ENCODE measurements at regions not wholly inside any gene's neighbourhood (a gene's known extent, or its start where the extent isn't known, plus 50 kb on each side); places are given as distances from the start of the nearest gene placed in this dataset.
"Not testable (repeated sequence)": the region's sequence is repeated elsewhere in the genome, so short reads cannot be mapped to it uniquely, and the experiment has no call there.

- no peak for DNase-seq
Observed at GRCh38 chr13:83825676-83826075, 56.6 kb downstream of the SLITRK1 start.

DNA sequence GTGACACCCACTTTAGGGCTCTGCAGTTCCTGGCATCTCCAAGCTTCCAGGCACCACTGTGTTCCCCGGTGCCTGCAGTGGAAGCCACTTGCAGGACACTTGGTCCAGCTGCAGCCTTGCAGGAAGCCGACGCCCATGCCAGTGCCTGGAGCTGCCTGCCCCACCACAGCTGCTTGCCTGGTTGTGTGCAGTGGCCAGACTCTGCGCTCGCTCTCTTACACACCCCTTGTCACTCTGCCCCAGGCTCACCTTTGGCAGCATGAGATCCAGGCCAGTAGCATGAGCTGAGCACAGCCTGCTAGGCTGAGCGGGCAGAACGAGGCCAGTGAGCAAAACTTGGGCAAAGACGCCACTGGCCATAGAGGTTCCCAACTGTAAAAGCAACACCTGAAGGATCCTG, 57.7 kb downstream of the SLITRK1 start:
- no peak for DNase-seq

GRCh38 chr13:83824120-83824519, 58.2 kb downstream of the SLITRK1 start:
- DNase-seq = no peak

- no peak for DNase-seq
Observed at GRCh38 chr13:83819611-83820010, 62.7 kb downstream of the SLITRK1 start.

DNA sequence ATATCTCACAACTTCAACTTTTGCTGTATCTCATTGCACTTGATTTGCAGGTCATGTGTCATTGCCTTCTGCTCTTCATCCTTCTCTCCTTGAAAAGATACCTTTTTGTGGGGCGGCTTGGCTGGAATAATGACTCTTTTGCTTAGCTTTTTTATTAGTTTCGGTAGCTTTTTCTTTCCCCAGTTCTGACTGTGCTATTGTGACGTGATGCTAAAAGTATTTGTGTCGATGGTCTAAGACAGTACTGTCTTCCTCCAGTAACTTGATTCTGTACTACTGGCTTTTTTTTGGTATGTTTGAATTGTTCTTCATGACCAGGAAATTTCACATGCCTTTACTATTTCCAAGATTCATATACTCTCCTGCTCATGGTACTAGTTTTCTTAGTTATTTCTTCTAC, 63.1 kb downstream of the SLITRK1 start:
- DNase-seq = no peak

DNA sequence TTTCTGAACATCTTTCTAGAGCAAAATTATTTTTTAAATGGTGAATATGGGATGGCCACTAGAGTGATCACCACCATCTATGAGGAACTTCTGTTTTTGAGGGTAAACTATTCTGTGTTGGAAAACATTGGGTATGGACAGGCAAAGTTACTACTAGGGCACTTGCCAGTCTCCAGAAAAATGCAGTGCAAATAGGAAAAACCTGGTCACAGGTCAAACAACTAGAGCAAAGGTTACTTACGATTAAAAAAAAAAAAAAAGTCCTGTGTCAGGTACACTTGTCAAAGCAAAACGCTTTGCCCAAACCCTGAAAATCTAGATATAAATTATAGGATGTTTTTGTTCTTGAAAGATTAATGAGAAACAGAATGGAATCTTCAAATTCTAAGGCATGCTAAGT, 66.2 kb downstream of the SLITRK1 start:
- DNase-seq = no peak

DNA sequence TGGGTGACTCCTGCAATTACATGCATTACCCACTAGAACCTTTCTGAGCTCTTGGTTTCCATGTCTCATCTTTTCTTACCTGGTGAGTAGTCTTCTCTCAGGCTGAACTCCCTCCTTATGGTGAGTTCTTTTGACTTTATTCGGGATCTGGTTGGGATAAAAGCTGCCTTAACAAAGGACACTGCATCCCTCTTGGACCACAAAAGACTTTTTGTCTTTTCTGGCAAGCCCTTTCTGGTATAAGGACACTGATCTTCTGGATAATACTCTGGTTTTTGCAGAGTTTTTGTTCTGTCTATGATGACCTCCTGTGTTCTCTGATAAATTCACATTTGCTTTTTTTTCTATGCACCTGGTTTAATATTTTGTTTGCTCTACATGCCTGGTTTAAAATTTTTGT, 66.7 kb downstream of the SLITRK1 start:
- DNase-seq = no peak

GRCh38 chr13:83810136-83810535, 72.1 kb downstream of the SLITRK1 start:
- DNase-seq = no peak

DNA sequence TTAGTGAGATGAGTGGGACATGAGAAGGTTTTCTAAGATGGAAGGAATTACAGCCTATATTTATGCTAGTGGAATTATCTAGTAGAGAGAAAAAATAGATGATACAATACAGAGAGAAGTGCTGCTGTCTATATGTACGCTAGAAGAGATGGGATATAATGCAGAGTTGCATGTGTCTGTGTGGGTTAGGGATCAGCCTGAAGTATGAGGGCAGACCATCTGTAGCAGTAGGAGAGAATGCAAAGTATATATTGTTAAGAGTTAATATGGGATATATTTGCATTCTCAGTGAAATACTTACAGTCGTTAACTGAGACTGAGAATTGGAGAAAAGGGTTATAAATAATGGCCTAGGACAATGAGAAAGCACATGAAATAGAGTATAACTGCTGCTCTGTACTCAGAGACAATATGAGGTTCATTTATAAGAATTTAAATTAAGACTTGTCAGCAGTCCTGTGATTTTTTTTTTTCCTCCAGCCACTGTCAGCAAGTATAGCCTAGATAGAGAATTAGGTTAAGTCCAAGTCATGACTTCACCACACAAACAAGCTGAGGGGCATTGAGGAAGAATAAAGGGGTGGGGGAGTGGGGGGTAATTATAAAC, 77.8 kb downstream of the SLITRK1 start:
- no peak for DNase-seq

GRCh38 chr13:83798731-83799130, 83.5 kb downstream of the SLITRK1 start:
- DNase-seq = no peak

GRCh38 chr13:83796364-83796763, 85.9 kb downstream of the SLITRK1 start:
- no peak for DNase-seq

DNA sequence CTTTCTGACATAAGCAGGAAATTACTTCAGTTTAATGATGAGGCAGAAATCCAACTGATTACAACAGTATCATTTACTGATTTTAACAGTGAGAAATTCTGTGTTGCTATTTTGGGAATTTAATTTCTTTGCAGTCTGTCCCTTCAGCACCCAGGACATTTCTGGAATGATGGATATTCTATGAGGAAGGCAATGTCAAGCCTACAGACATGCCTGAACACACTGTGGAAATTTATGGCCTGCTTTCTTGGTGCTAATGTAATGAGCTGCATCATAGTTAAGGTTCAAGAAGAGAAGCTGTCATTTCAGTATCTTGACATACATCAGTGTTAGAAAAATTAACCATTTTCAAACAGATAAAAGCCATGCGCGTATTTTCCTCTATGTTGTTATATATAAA, 87.7 kb downstream of the SLITRK1 start:
- DNase-seq = no peak

GRCh38 chr13:83780227-83780626, 102.0 kb downstream of the SLITRK1 start:
- DNase-seq = no peak

- DNase-seq = no peak
Observed at GRCh38 chr13:83773961-83774360, 108.3 kb downstream of the SLITRK1 start.

GRCh38 chr13:83765796-83766195, 116.5 kb downstream of the SLITRK1 start:
- DNase-seq = no peak

- DNase-seq = no peak
Observed at GRCh38 chr13:83761631-83762030, 120.6 kb downstream of the SLITRK1 start.

DNA sequence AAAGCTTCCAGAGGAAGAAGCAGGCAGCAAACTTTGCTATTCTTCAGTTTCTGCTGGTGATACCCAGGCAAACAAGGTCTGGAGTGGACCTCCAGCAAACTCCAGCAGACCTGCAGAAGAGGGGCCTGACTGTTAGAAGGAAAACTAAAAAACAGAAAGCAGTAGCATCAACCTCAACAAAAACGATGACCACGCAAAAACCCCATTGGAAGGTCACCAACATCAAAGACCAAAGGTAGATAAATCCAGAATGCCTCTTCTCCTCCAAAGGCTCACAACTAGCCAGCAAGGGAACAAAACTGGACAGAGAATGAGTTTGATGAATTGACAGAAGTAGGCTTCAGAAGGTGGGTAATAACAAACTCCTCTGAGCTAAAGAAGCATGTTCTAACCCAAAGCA, 127.1 kb downstream of the SLITRK1 start:
- DNase-seq = not testable (repeated sequence)

DNA sequence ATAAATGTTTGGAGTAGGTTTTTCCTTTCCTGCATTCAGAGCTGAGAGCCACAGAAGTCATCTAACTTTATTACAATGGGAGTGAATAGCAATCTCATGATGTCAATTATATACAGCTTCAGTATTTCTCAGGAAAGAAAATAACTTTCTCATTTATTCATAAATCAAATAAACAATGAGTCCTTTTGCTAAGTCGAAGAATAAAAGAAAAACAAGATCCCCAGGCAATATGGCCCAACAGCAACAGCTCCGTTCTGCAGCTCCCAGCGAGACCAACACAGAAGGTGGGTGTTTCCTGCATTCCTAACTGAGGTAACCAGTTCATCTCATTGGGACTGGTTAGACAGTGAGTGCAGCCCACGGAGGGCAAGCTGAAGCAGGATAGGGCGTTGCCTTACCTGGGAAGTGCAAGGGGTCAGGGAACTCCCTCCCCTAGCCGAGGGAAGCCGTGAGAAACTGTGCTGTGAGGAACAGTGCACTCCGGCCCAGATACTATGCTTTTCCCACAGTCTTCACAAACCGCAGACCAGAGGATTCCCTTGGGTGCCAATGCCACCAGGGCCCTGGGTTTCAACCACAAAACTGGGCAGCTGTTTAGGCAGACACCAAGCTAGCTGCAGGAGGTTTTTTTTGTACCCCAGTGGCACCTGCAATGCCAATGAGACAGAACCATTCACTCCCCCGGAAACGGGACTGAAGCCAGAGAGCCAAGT, 128.2 kb downstream of the SLITRK1 start:
- no peak for DNase-seq

- DNase-seq = no peak
Observed at GRCh38 chr13:83752141-83752540, 130.1 kb downstream of the SLITRK1 start.

DNA sequence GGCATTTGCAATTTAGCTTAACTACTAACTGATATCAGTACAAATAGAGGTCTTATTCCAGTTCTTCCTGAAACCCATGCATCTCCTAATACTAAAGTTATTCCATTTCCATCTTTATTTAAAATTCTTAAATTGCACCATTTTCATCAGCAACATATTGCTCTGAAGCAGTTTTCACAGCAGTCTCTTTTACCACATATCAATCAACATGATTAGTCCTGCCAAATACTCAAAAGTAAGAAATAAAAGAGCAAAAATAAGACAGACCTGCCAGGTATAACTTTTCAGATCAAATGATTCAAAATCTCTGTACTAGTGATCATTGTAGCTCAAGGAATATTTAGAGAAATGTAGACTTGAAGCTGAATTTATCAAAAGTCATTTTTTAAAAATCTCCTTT, 141.7 kb downstream of the SLITRK1 start:
- DNase-seq = no peak

- no peak for DNase-seq
Observed at GRCh38 chr13:83738407-83738806, 143.9 kb downstream of the SLITRK1 start.

GRCh38 chr13:83733293-83733692, 149.0 kb downstream of the SLITRK1 start:
- DNase-seq = no peak

DNA sequence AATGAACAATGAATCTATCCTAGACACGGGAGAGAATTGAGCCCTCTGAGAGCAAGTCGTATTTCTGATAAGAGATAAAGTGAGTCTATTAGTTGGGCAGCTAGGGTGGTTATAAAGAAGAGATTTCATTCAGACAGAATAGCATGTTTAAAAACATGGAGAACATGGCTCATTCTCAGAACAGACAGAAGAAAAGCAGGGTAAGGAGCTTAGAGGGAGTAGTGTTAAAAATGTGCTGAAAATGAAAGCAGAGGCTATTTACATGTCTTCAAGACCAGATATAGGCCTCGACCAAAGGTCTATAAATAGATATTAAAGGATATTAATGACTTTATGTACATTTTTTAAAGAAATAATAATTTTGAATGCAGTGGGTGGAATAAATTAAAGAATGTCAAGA, 149.5 kb downstream of the SLITRK1 start:
- no peak for DNase-seq

DNA sequence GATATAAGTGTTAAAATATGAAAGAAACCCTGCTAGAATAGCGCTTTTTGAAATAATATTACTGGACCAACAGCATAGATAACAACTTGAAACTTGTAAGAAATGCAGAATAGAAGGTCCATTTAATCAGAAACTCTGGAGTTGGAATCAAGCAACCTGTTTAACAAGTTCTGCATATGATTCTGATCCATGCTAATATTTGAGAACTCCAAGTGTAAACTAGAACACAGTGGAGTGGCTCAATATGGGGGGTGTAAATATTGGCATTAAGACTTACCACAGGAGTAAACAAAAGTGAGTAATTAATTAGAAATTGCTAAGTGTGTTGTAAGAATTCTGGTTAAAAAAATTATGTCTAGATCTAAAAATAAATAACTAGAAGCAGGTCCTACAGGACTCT, 151.2 kb downstream of the SLITRK1 start:
- DNase-seq = no peak

Measured in left kidney (tissue), 1 donor.